ENCODE measurements at regions not wholly inside any gene's neighbourhood (a gene's known extent, or its start where the extent isn't known, plus 50 kb on each side); places are given as distances from the start of the nearest gene placed in this dataset.

- TF ChIP-seq POLR2AphosphoS5 (IDR thresholded peaks at IDR 0.05) (peak; percentile 61), CTCF (IDR thresholded peaks at IDR 0.05) (no peak)
Observed at GRCh38 chr3:59566481-59566975, 516.7 kb upstream of the CFAP20DC start.
